Hippocampal formation (tissue), 2 donors: ENCODE measurements at regions not wholly inside any gene's neighbourhood (a gene's known extent, or its start where the extent isn't known, plus 50 kb on each side); places are given as distances from the start of the nearest gene placed in this dataset.

Experiments used
- DNase-seq, 2 donors: peaks; one replicate each; lab custom pipeline; 2025; lab: John Stamatoyannopoulos, UW

DNA sequence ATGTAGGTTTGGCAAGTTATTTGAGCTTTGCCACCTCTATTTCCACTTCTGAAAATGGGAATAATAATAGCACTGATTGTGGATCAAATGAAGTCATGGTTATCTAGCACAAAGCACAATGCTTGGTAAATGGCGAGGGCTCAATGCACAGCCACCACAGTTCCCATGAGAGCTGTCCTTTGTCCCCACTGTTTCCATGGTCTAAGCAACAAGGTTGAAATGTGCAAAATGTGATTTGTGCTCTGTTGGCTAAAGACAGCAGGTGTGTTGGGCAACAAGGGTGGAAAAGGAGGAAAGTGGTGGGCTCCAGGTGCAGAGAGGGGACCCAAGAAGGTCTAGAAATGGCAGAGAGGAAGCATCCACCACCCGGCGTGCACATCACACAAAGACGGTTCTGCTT, 200.5 kb downstream of the TRIM29 start:
- DNase-seq, result peak in 1 of 2 donors; percentile 71

DNA sequence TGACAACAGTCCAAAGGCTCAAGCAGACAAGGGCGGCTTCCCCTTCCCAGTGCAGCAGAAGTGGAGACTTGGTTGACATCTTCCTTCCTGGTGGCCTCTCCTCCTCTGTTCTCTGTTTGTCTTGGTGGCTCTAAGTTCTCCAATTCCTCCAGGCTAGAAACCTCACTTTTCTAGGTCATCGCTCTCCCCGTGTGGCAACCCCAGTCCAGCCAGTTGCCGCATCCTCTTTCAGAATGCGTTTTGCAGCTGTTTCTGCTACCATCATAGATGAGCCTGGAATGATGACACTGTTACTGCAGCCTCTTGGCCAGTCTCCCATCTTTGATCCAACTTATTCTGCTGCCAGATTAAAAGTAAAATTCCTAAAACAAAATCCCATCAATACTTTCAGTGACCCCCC, 201.5 kb downstream of the TRIM29 start:
- DNase-seq, result no peak

DNA sequence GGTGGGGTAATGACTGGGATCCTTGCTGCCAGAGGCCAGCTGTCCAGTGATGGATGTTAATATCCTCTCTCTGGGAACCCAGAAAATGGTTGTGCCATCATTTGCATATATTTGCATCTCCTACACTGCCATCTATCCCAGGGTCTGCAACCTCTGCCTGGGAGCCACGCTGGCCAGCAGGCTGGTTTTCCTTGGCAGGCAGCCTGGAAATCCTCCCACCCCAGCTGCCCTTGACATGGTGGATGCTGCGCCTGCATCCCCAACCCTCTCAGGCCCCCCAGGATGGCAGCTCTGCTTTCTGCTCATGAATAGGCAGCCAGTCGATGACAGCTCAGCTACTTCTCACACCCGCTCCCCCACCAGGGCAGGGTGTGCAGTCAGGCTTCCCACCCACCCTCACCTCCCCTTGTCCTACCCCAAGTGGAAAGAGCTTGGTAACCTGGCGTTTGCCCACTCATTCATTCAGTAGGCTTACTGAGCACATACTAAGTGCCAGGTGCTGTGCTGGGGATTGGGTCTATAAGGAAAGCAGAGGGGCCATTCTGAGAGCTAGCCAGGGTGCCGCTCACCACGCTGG, 202.5 kb downstream of the TRIM29 start:
- no peak for DNase-seq

DNA sequence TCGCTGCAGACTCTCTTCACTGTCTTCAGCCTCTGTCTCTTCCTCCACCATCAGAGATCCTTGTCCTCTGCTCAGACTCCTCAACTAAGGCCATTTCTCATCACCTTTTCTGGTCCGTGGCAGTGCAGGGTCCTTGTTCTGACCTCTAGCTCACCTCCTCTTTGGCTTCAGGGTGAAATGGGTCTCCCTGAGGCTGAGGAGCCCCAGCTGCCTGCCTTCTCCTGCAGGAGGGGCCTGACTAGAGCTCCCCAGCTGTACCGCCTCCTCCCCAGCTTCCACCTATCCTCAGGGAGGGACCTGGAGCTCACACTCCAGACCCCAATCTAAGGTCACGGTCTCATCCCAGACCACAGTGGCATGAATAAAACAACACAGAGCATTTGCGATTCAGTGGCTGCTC, 203.0 kb downstream of the TRIM29 start:
- no peak for DNase-seq

DNA sequence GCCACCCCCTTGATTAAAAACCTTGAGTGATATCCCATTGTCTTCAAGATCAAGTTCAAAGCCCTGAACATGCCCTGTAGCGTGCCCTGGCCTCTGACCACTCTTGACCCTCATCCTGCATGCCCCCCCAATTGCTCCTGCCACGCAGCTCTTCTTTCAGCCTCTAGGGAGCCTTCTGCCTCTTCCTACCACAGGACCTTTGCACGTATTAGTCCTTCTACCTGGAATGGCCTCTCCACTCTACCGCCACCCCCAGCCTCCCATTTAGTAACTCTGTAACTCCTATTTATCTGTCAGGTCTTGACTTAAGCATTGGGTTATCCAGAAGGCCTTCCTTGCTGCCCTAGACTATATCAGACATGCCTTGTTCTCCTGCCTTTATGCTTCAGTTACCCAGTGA, 203.6 kb downstream of the TRIM29 start:
- DNase-seq, result no peak

DNA sequence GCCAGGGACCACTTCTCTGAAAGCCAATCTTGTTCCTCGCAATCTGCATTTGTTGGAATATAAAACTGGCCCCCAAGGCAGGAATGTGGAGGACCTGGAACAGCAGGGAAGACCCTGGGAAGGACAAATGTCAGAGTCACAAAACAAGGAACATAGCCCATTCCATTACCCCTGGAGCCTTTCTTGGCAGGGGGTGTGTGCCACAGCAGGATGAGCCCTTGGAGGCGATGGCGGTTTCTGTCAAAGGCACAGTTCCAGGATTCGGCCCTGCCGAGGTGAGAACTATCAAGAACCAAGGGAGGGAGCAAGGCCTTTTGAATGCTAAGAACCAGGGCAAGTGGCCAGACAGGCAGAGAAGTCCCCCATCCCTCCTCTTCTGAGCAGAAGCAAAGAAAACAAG, 204.3 kb downstream of the TRIM29 start:
- DNase-seq, result no peak

DNA sequence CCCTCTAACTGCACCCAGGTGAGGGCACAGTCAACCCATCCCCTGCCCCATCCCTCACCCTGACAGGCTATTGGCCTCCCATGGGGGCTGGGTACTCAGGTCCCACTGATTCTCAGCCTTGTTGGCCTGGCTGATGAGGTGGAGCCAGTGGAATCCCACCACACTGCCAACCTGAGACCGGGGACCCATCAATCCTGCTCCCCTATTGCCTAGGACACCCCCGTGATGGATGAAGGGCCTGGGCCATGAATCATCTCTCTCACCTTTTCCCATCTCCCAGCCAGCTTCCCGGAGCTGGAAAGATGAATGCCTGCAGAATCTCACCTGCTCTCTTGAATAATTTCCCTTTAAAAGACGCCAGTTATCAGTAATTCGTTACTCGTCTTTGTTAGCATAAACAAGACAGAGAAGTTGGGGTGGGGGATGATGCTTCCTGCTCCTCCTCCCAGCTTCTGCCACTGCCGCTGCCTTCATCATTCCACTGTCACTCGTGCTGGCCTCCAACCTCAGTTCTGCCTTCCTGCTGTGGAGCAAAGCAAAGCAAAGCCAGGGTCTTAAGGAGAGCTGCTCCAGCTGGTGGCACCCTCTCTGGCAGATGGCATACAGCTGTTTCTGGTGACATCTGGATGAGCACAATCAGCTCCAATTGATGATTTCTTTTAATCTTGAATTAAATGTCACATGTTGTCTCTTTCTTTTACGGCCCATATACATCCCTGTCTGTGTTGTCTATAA, 204.0 kb upstream of the NECTIN1 start:
- no peak for DNase-seq

DNA sequence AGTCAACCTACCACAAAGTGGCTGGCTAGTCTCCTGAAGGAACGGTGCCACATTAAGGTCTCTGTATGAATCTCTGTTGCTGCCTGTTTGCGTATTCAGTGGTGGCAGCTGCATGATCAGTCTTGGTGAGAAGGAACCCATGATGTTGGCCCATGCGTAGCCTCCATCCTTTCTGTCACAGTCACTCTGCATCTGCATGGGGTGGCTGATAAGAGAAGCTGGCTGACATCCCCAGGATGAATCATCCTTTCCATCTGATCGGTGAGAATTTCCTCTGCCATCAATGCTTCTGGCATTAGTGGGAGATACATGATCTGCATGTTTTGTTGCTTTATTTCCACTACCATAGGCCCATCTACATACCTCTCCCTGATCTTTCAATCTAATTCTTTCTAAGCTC, 199.0 kb upstream of the NECTIN1 start:
- peak in 1 of 2 donors; percentile 14 for DNase-seq

DNA sequence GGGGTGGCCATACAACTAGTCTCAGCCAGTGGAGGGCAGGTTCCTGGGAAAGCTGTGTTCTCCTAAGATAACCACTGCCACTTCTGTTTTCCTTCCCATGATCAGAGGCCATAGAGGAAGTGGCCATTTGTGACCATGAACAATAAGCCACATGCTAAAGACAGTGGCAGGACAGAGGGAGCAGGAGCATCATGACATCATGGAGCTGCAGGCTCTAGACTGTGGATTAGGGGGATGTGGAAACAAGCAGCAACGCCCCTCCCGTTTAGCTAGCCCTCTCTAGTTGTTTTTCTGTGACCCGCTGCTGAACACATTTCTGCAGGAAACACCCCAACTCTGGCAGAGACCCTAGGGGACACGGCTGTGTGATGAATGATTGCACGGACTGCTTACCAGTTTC, 195.0 kb upstream of the NECTIN1 start:
- DNase-seq, result no peak

DNA sequence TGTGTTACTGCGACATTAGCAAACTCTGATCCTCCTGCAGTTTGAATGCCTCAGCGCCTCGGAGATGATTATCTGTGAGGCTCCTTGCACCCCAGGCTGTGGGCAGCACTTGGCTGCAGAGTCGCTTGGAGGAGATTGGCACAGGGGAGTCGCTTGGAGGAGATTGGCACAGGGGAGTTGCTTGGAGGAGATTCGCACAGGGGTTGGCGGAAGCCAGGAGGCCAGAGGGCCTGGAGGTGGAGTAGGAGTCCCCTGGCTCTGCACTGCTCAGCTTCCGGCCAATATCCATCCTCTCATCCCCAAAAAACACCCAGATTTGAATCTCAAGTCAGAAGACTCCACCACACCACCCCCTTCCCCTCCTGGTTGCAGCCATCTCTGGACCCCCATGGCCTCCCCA, 192.6 kb upstream of the NECTIN1 start:
- DNase-seq, result no peak

DNA sequence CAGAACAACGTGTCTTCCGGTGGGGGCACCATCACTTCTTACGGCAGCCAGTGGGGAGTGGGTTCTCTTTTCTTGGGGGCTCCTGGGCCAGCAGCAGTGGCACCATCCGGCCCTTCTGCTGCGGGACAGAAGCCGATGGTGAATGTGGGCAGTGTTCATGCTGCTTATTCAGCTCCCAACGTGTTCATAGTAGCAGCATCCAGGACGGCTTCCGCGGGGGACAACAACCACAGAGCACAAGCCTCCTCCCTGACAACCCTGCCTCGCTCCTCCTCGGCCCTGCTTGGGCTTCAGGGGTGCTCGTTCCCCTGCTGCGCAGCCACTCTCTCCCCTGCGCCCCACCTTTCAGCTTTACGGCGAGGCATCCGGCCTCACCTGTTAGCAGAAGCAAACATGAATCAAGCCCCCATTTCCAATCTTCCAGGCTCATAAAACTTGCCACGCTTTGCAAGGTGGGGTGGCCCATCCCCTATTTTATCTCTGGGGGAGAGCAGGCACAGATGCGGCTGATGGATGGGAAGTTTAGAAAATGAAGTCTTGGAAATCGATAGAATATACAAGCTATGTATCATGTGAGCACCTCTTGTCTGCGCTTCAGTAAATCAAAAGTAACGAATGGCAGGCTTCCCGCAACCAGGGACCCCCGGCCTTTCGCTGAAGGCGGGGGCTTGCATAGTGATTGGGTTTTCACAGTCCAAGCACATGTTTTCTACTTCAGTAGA, 191.8 kb upstream of the NECTIN1 start:
- no peak for DNase-seq

DNA sequence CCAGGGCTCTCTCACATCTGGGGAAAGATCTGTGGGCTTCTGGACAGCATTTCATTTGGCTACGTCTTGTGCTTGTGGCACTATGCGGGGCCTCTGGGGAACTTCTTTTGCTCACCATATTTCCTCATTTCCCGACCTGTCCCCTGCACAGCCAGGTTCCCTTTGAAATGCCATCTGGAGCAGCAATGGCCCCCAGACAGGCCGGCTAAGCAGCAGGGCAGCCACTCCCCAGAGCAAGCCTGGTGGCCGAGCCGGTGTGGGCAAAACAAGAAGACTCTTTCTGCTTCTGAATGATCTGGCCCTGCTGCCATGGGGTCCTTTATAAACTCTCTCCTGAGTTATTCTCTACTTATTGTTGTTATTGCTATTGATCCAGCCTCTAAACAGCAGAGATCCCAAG, 190.7 kb upstream of the NECTIN1 start:
- no peak for DNase-seq

DNA sequence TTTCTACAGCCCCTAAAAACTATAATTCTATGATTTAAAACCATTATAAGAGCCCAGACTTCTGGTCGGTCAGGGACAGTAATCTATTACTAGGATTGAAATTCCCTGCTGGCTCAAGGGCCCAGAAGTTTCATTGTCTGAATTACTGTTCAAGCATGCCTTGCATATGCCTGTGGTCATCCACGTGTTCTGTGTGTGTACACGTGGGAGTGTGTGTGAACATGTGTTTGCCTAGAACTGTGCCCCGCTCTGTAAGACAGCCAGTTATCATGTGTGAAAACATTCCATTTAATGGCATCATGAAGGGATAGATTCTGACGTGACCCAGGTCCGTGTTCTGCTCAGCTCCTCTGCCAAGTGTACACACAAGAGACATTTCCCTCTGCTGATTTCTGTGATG, 189.3 kb upstream of the NECTIN1 start:
- no peak for DNase-seq

DNA sequence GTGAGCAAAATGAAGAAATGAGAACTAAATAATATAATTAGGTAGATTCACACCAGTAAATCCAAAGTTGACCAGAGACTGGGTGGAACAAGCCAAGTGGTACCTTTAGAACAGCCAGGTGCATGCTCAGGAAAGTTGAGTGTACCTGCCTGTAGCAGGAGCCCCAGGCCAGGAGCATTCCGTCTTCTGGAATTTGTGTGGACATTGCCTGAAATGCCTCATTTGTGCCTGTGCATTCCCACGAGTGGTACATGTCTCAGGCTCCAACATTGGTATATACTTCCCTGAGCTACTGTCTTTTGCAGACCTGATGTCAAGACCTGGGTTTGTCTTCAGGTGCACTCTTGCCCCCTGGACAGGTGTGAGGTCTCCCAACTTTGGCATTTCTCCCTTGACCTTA, 187.6 kb upstream of the NECTIN1 start:
- no peak for DNase-seq

DNA sequence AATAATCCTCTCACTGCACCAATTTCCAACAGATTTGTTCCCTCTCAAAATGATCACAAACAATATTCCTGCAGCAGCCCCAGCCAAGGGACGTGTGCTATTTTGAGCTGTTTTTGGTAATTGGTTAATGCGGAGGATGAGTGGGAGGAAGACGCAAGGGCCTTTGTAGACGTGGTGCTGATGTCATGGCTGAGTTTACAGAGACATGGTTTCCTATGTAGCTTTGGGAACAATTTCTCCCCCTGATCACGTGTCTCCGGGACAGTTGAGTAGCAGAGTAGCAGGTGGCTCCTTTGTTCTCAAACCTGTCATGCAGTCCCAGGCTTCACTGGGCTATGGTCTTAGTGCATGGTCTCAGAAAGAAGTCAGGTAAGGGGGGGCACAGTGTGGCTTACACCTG, 183.2 kb upstream of the NECTIN1 start:
- DNase-seq, result no peak

DNA sequence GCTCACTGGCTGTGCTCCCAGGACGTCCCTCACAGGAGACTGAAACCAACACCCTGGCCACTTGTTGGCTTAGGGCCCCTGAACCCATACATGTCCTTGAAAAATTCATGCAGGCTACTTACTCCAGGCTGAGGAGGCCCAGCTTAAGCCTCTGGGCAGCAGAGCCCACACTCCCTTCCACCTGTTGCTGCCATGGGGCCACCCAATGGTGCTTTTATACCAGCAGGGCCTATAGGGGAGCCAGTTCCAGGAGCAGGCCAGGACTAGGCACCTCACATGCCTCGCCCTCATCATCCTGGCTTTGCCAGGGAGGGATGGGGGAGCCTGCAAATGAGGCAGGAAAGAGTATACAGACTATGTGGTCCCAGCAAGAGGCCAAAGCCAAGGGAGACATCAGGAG, 181.7 kb upstream of the NECTIN1 start:
- no peak for DNase-seq

DNA sequence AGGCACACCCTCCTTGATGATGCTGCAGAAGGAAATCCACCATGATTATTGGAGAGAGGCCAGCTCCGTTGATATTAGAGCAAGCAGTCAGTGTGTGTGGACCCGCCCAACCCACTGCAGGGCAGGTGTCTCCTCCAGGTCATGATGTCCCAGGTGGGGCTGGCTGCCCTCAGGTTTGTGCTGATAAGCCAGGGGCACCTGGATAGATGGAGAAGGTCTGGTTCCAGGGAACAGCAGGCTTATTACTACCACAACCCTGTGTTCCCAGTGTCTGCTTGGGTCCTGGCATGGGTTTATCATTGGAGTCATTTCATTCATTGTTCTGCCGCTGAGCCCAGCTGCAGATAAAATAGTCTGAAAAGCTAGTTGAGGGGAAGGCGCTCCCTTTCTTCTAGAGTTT, 181.1 kb upstream of the NECTIN1 start:
- peak; percentile 31 to 40 for DNase-seq

DNA sequence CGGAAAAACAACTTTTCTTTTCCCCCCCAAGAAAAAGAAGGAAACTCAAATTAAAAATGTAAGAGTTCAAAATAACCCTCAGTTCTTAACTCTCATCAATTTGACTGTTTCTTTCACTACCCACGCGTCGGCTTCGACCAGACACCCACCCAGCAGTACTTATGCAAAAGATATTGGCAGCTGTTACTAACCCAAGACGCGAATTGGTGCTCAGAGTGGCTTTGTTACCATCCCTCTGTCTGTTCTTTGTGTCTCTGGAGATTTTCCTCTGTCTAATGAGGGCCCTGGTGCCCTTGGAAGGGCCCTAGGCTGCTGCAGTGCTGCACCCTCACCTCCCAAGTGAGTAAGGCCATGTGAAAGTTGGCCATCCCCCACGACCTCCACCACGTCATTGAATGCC, 180.5 kb upstream of the NECTIN1 start:
- DNase-seq, result no peak

DNA sequence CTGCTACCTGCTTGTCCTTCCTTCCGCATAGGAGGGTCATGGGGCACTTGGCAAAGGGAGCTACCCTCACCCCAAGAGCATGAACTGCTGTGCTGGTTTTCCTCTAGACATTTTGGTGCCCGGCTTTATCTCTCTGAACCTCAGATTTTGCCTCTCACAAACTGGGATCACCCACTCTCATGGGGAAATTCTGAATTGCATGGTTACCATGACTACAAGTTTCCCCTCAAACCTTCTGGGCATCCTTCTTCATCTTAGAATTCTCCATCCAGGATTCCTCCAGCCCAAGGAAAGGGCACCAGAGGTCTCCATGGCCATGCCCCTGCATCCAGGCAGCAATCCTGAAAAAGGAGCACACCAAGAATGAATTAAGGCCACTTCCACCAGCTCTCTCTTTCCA, 180.1 kb upstream of the NECTIN1 start:
- no peak for DNase-seq

DNA sequence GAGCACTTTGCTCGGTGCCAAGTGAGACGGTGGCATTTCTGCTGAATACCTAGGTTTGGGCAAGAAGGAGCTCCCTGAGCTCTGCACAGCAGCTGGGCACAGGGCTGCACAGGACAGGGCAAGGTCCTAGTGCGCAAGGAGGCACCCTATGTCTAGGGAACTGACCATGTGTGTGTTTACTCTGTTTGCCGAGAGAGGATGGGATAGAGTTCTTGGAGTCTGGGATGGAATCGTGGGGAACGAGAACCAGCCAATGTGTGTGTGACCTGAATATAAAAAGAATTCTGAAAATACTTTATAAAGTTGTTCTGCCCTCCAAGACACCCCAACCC, 179.5 kb upstream of the NECTIN1 start:
- no peak for DNase-seq

DNA sequence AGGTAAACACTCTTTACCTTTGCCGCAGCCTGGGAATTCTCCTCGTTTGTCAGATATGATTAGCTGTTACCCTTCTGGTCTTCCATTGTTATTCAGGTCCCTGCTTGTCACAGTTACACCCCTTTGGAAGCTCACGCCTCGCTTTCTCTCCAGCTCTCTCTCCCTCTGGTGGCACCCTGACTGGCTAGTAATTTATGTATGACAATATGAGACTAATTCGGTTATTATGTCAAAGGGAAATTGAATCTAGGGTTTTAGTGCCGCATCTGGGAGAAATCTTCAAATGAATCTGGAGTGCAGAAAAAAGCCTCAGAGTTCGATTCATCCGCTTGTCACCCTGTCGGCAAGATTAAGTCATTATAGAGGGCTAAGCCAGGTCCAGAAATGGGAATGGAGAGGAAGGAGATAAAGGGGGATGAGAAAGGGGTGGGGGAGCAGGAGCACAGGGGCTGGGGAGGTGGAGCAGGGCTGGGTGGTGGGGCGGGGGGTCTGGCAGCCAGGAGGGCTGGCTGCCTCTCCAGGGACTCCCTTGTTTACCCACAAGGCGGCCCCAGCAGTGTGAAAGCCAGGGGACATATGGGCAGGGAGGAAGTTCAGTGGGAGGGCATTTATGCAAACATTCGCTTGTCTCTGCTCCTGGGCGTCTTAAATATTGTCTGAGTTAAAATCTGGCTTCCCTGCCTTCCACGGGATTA, 179.0 kb upstream of the NECTIN1 start:
- DNase-seq, result no peak

DNA sequence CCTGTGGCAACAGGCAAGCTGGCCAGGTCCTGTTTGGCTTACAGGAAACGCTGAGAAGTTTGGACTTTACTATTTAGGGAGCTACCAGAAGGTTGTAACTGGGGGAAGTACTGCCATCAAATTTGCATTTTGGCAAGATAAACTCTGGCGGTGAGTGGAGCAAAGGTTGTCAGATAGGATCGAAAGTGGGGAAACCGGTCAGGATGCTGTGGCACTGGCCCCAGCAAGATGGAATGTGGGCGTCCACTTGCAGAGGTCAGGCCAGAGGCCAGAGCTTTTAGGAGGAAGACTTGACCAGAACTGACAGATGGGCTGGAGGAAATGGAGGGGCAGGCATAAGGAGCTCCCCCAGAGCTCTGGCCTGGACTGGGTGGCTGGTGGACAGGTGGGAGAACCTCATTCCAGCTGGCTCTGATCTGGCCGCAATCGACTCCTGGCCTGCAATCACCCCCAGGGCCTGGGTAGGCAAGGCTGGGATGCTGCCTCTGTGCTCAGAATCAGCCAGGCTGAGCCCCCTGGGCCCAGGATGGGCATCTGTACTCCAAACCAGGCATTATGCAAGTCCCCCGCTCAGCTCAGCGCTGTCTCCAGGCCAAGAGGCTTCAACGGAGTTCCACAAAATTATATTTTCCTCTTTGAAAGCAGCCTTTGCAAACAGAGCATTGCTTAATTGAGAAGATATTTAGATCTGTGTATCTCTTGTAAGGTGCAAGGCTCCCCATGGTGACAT, 178.3 kb upstream of the NECTIN1 start:
- no peak for DNase-seq
